HG03442 (cell line): ENCODE measurements at regions not wholly inside any gene's neighbourhood (a gene's known extent, or its start where the extent isn't known, plus 50 kb on each side); places are given as distances from the start of the nearest gene placed in this dataset.

Experiments
- ATAC-seq: cut with Tn5 transposase; IDR thresholded peaks from one replicate; pipeline ENCODE4 v1.9.1; 2021; ENCODE audit warnings: mild to moderate bottlenecking, moderate library complexity; ENCODE audit not compliant: unreplicated experiment

DNA sequence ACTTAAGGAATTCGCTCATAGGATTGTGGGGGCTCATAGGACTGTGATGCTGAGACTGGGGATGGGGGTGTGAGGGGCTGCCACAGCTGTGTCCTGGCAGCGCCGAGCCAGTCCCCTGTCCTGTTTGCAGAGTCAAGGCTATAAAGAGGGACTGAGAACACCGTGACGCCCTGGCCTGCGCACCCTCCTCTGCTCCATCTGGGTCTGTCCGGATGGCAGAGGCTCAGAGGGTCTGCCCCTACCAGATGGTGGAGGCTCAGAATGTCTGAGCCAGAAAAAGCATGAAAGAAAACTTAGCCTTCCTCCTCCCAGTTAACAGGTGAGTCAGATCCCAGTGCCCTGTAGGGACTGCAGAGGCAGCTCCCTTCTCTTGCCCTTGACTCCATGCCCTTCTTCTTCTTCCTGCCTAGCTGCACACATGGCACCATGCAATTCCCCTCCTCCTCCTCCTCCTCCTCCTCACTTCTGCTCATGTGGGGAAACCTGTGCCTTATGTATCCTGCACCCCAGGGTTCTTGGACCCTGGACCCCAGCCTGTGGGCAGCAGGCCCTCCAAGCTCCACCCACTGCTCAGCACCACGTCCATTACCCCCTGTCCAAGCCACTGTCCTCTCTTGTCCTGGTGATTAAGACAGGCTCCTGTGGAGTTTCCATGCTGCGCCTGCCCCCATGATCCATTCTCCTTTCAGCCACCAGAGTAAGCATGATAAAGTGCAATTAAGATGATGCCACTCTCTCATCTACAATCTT, 410.0 kb upstream of the SULF2 start:
- ATAC-seq: no peak

DNA sequence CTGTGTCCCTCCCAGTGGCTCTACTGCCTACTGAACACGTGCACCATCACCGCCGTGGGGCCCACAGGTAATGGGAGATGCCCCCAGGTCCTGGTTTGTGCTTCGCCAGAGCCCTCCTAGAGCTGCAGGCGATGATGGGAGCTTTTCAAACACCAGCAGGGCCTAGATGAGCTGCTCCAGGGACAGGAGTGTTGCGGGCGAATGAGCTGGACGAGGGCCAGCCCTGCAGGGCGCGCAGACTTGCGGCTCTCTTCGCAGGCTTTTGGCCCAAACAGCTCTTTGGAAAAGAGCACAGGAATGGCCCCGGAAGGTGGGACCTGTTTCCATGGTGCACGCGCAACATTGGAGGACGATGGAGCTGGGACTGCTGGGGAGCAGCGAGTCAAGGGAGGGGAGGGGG, 409.3 kb upstream of the SULF2 start:
- ATAC-seq: no peak

DNA sequence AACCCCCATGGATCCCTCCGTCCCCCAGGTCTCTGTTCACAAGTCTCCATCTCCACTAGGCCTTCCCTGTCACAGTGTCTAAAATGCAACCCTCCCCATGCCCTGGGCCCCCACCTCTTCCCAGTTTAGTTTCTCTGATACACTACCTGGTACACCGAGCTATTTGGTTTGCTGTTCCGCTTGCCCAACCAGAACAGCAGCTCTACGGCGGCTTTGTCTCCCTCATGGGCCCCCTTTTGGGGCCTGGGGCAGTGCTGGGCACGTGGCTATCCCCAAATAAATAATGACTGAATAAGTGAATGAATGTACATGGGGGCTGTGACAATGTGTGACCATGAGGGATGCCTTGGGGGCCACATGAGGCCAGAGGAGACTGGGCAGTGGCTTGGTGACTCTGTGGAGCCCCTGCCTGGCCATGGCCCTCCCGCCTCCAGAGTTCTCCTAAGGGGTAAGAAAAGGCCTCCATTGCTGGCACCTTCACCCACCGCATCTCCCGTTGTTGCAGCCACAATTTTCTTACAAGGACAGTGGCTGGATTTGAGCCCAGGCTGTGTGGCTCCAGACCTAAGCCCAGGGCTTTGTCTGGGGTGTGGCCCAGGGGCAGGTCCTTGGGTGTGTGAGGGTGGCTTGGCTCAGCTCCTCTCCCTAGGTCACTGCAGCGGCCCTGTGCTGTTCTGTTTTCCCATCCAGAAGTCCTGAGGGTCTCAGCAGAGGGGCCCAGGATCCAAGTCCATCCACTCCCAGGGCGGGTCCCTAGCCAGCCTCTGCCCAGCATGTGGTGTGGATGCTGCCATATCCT, 408.5 kb upstream of the SULF2 start:
- ATAC-seq: no peak

DNA sequence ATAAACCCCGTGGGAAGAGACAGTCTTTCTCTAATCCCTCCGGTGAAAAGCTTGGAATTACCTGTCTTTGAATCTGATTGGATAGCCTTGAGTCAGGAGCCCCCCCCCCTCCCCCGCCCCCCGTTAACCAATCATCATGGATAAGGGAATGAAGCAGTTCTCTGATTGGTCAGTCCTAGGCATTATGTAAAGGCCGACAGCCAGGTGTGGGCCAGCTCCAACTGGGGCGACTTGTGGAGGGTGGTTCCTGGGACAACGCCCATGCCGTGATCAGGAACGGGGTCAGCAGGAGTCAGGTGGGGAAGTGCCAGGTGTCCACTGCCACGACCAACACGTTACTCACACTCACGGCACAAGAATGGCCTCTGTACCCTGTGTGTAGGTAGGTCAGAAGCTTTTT, 406.8 kb upstream of the SULF2 start:
- no peak for ATAC-seq

DNA sequence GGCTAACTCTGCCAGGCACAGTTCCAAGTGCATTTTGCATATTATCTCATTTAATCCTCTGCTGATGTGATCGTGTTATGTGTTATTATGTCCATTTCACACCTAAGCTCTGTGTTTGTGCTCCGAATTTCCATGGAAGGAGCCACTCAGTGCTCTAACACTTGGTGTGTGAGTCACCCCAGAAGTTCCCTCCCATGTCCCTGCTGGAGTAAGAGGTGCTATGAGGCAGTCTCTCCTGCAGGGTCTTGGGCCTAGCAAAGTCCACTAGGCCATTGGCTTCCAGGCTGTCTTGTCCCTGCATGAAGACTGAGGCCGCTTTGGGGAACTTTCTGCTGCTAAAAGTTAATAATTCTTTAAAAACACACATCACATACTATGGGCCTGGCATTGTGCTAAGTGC, 405.9 kb upstream of the SULF2 start:
- ATAC-seq: no peak

DNA sequence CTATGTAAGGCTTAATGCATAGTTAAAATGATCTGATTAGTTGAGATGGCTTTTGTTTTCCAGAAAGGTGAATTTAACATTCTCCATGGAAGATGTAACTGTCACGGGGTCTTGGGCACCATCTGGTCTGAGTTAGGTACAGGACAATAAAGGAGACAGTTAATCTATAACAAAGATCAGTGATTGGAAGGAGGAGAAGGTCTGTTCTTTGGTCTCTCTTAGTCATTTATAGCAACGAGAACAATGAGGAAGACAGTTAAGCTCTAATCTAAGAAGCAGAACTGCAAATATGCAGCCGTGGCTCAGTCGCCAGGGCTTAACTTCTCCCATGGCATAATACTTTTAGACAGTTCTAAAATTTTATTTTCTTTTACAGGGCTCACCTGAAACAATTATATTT, 405.5 kb upstream of the SULF2 start:
- ATAC-seq: no peak

DNA sequence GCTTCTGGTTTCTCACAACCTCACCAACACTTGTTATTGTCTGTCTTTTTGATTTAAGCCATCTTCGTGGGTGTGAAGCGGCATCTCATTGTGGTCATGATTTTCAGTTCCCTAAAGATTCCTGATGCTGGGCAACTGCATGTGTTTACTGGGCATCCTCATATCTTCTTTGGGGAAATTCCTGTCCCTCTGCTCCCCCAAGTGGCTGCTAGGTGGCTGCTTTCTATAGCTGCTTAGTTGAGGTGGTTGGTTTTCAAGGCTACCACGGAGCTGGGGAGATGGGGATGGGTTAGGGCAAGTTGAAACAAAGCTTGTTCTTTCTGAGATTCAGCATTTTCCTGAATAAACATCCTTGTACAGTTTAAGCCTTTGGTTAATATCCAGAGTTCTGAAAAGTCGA, 403.9 kb upstream of the SULF2 start:
- ATAC-seq: no peak

DNA sequence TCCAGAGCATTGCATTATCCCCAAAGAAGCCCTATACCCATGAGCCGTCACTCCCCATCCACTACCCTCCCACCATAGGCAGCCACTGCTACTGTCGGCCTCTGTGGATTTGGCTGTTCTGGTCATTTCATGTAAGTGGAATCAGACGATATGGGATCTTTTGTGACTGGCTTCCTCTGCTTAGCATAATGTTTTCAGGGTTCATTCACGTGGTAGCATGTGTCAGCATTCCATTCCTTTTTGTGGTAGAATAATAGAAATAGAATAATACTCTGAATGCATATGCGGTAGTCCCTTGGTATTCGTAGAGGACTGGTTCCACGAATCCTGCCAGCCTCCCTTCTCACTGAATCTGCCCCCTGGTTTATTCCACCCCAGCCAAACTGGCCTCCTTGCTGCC, 402.6 kb upstream of the SULF2 start:
- no peak for ATAC-seq

DNA sequence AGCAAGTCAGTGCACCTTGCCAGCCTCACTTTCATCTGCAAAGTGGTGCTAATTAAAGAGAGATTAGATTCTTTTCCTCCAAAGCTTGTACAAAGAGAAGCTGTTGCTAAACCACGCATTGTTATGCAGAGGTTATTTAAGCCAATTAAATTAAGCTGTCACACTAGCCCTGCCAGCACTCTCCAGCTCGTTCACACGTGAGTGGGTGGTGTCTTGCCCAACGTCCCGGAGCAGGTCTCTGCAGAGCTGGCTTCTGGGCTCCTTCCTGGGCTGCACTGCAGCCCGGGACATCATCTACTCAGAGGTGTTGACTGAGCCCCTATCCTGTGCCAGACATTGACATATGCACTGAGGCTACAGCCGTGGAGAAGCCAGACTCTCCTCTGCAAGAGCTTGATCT, 401.6 kb upstream of the SULF2 start:
- ATAC-seq: no peak

DNA sequence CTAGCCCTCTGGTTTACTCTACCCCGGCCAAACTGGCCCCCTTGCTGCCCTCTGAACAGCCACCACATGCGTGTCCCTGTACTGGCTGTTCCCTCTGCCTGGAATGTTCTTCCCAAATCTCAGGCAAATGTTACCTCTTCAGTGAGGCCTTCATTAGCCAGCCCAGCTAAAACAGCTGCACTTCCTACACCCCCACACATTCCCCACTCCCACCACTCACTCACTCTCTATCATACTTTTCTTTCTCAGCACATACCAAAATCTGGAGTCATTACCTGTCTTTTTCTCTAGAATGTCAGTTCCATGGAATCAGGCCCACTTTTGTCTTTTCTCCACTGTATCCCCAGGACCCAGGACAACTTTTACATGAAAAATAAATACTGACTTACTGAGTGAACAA, 401.2 kb upstream of the SULF2 start:
- no peak for ATAC-seq

DNA sequence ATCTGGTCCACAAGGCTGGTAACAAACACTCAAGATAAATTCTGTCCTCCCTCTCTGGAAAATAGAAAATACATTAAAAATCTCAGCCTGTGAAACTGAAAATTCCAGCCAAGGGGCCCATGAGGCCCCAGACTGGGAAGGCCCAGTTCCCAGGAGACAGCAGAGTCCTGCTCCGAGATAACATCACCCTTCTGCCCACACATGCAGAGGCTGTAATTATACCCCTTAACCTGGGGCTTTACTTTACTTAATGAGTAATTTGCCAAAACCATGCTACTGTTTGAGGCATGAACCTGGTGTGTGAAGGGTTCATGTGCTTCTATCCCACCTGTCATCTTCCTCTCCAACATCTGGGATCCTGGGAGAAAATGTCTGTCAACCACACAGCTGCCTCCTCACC, 398.9 kb upstream of the SULF2 start:
- no peak for ATAC-seq

DNA sequence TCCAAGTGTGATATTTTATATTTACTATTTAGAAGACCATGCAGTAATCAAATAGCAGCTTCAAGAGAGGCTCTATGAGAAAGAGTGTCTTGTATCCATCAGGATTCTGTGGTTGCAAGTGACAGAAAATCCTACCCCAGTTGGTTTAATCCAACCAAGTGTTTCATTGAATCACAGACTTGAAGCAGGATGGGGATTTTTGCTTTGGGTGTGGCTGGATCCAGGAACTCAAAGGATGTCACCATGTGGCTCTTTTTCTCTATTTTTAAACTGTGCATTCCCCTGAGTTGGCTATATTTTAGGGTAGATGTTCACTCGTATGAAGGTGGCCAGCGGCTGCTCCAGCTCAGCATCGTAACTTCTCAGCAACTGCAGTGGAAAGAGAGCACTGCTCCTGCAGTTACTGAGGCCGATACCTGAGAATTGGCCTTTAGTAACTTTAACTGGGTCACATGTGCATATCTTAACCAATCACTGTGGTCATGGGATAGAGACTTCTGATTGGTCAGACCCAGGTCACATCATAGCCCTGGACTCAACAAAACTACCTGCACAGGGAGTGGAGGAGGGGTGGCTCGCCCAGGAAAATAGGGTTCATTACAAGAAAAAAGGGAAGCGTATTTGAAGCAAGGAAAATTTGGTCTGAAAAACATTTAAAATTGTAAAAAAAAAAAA, 396.1 kb upstream of the SULF2 start:
- ATAC-seq: no peak

DNA sequence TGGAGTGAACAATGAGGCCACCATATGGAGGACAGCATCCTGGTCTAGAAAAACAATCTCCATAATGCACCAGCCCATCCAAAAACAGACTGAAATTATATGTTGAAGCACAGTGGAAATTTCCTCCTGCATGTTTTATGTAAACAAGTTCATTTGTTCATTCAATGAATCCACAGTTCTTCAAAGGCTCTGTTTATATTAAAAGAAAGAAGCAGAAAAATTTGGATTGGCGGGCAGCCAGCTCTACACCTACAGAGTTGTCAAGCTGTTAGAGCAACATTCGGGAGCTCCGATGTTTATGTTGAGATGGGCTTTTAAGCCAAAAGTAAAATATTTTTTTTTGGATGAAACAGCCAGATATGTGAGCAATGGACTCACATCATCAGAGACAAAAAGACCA, 395.3 kb upstream of the SULF2 start:
- no peak for ATAC-seq

DNA sequence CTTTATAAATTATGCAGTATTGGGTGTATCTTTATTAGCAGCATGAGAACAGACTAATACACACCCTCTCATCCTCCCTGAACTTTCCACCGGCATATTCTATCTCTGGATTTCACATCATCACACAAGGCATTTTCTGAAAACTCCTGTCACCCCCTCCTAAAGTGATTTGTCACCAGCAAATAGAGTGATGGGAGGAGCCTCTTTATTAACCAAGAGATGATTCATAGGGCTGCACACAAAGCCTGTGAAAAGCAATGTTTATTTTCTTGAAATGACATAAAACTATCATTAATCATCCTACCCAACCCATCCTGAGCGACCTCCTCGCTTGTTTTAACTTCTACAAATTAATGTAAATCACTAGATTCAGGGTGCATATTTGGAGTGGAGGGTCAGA, 394.7 kb upstream of the SULF2 start:
- no peak for ATAC-seq

DNA sequence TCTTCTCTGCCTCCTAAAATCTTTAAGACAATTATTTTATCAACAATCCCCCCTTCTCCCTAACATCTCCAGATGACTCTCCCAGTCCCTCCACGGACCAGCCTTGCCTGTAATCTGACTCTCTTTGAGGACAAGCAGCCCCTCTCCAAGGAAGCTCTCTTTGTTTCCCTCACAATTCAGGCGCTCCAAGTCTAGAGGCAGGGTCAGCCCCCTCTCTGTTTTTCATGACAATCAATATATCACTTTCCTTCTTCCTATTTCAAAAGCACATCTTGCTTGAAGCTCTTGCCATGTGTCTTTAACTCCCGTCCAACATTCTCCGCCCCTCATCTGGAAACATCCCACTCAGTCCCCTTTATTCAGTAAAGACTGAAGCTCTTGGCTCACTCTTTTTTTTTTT, 393.4 kb upstream of the SULF2 start:
- ATAC-seq: no peak

DNA sequence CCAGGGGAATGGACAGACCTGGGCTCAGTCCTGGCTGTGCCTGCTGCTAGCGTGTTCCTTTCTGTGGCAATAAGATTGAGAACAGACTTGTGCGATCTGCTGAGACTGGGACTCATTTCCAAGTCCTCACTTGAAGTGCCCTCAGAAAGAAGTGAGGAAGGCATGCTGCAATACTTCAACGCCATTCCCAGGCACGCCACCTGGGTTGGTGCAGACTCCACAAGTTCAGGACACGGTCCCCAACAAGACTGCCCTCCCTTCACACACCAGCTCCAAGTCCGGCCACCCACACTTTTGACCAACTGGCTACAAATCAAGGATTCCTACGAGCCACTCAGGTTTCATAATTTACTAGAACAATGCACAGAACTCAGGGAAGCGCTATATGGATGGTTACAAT, 391.8 kb upstream of the SULF2 start:
- ATAC-seq: no peak

DNA sequence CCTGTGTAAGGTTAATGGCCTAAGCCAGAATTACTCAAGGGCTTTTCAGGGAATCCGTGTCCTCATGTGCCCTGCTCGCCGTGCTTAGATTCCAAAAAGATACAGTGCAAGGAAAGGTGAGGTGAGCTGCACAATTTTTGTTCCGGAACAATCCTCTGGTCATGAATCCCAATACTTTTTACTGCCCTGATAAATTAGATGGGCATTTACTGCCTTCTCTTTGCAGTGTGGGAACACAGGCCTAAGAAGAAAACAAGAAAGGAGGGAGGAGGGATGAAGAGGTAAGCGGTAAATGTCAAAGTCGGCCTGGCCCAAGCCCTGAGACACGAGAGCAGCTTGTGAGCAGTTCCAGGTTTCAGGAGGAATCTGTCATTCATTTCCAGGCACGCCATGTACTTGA, 390.9 kb upstream of the SULF2 start:
- ATAC-seq: no peak

DNA sequence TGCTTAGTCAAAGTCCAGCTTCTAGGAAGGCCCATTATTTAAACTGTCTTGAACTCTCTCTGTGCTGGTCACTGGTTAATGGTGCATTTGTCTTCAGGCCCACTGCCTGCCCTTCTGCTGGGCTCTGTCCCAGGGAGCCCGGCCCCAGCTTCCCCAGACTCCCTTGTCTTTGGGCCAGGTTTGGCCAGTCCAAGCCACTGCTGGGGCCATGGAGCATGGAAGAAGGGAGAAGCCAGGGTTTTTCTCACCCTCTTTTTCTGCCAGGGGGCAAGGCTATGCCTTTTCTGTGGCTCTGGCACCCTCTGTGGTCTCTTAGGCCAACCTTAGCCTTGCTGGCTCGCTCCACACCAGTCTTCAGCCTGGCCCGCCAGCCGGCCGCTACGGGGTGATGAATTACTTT, 390.0 kb upstream of the SULF2 start:
- no peak for ATAC-seq

DNA sequence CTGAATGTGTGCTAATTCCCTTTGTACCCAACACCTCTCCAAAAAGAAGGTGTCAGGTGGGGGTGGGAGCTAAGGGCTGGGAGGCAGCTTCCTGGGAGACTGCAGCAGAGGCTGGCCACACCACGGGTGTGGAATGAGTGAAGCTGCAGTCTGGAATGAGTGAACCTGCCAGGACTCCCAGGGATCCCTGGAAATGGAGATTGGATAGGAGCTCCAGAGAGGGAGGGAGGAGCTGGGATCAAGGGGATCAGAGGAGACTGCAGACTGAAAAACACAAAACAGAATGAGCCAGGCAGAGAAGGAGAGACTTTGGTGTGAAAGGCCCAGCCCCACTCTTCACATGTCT, 387.0 kb upstream of the SULF2 start:
- no peak for ATAC-seq

DNA sequence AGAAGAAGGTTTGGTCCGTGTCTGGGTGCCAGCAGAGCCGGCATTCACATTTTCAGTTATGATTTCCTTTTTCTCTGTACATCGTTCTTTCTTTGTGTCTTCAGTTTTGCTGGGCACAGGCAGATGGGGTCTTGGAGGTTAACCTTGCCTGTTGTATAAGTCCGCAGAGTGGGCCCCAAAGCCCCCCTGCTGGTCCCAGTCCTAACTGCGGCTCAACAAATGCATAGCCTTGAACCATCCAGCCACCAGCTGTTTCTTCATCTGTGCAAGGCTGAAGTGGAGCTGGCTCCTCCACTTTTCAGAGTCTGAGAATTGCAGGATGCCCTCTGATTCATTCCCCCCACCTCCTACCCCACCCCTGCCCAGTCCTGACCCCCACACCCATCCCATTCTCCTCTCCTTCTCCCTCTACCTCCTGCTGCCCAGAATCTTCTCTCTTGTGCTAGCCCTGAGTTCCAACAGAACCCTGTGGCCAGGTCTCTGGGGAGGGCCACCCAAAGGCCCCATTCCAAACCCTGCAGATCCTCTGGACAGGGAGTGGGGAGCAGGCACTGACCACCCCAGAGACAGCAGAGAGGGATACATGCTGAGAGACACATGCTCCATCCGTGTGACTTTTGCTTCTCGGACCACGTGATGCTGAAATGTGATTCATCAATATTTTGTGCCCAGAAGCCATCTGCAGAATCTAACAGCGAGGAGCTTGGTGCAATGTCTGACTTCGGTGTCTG, 386.5 kb upstream of the SULF2 start:
- ATAC-seq: no peak

DNA sequence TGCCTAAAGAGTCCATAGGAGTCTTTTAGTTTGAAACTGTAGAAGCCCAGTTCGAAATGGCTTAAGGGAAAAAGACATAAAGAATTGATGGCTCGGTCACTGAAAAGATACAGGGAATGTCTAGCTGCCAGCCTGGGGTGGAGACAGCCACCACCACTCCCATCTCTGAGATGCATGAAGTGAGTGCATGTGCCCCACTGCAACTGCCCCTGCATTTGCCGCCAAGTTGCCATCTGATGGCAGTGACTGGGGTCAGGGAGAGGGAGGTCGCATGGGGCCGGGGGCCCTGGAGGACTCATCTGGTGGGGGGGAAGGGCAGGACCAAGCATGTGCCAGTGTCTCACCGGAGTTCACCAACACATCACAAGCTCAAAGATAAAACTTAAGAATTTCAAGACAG, 385.8 kb upstream of the SULF2 start:
- ATAC-seq: no peak

DNA sequence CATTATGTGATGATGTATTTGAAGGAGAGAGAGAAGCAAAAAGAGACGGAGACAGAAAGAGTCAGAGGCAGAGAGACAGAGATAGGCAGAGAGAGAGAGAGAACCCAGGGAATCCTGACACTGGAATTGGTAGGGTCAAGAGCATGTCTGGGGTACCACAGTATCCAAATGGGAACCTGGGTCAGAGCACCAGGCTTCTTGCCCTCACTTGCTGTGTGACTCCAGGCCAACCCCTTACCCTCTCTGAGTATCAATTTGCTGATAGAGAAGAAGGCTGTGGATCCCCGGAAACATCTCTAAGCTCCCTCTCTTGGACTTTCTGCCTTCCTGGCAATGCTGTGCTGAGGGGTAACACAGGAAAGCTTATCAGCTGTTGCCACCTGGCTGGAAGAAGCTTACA, 385.3 kb upstream of the SULF2 start:
- no peak for ATAC-seq
